Endothelial cell of hepatic sinusoid (primary cell): ENCODE measurements at regions not wholly inside any gene's neighbourhood (a gene's known extent, or its start where the extent isn't known, plus 50 kb on each side); places are given as distances from the start of the nearest gene placed in this dataset.
"Not testable (repeated sequence)": the region's sequence is repeated elsewhere in the genome, so short reads cannot be mapped to it uniquely, and the experiment has no call there.

Experiments used
- in situ Hi-C: cut with HindIII; loops from 2 replicates; pipeline ENCODE4 v1.10.0; 2017; ENCODE audit warnings: low sequenced_read_pairs

DNA sequence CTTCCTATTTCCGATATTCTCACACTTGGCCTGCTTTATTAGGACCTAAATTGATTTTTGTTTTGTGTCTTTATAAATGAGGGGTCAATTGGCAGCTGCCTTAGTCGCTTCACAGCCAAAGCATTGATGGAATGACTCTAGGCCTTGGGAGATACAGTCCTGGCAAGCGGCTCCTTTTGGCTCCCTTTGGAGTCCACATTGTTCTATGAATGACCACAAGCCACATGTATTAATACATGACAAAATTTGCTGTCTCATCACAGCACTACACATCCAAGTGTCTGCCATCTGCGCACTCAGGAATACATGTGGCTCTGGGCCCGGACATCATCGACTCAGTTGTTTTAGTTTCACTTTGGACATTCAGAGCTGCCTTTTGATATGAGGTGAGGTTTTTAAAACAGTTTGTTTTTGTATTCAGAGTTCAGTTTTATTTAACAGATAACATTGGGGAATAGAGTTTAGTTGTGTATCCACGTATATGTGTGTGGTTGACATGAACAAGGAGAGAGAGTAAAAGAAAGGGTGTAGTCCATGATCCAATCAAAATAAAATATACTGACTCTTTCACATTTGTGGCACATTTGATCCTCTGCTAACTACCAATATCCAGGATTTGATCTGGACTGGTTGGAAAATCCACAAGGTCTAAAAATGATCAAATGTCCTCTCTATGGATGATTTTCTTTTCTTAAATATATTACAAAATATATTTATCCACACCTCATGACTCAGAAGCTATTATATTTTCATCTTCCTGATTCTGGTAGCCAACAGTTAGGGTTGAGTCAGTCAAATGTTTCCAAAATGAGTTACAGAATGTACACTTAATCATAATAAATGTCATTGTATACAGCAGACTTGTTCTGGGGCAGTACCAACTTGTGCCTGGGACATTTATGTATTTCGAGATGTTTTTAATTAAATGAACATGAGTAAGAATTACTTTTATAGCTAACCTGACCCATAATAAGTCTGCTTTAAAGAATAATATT, 114.0 kb upstream of the MTAP start:
- in situ Hi-C loops = no loop called here

DNA sequence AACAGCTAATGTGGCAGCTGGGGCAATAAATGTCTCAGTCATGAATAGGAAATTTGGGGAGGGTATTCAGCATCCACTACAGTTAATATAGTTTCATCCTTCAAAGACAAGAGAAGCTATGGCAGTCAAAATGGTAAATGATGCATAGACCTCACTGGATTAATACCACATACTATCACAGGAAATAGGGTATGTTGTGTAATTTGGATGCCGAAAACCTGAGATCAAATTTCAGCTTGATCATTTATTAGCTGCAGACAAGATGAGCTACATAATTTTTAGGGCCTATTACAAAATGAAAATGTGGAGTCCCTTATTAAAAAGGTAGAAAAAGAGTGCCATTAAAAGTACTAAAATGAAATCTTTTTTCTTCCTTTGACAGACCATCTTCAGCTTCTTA, 112.6 kb upstream of the MTAP start:
- in situ Hi-C loops = loop anchor here (5.0 kb wide), 2 partner anchors 67 to 358 kb away; no protein-coding TSS in a partner anchor

DNA sequence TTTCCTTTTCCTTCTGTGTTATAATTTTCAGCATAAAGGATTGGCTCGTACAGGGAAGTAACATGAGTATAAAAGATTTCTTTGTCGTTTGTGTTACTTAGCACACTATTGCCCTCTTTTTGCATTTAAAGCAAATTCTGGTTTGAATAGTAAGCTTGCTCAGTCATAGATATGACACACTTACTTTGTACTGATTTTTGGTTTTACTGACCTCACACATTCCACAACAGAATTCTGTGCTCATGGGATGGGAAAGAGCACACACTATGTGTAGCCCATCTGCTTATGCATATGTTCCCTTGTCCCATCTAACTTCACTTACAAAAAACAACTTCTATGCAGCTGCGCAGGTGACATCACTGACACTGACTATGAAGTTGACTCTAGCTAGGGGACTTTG, 111.9 kb upstream of the MTAP start:
- in situ Hi-C loops = loop anchor here (5.0 kb wide), 2 partner anchors 67 to 358 kb away; no protein-coding TSS in a partner anchor

DNA sequence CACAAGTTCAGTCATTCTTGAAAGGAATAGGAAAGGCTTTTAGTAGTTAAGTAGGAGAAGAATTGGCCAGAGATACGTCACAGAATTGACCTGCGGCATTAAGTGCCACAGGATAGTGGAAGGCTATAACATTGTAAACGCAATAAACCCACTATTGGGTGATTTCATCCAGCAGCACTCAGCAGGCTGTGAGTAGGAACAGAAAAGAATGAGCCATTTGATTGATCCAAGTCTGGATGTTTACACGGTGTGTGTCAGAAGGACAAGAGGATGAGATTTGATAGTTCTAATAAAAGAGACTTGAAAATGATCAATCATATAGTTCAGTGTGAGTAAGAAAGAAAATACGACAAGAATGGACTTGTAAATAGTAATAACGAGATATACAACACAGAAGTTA, 110.0 kb upstream of the MTAP start:
- in situ Hi-C loops = loop anchor here (5.0 kb wide), 2 partner anchors 65 to 360 kb away; no protein-coding TSS in a partner anchor

DNA sequence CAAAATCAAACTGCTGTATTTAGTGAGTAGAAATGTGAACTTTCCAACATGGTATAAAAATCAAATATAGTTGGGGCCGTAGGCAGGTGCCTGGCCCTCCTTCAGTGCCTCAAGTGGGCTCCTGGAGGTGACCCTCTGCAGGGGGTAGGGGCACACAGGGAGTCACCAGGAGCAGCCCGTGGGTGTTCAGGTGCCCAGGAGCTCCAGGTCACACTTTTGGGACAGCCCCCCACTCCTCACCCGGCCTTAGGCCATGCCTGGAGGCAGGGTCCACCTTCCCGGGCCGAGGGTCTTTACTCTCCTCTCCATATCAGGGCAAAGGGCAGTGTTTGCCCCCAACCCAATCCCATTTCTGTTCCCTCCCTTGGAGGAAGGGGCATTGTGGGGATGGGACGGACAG, 108.0 kb upstream of the MTAP start:
- in situ Hi-C loops = loop anchor here (5.0 kb wide), 2 partner anchors 63 to 362 kb away; no protein-coding TSS in a partner anchor

DNA sequence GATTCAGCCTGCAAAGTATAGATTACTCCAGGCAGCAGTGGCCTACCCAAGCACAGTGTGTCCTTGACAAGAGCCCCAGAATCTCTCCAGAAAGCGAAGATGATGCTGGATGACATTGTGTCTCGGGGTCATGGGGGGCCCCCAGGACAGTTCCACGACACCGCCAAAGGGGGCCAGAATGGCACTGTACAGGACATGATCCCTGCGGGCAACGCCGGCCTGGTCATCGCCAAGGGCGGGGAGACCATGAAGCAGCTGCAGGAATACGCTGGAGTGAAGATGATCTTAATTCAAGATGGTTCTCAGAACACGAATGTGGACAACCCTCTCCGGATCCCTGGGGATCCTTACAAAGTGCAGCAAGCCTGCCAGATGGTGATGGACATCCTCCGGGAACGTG, 107.0 kb upstream of the MTAP start:
- in situ Hi-C loops = no loop called here

DNA sequence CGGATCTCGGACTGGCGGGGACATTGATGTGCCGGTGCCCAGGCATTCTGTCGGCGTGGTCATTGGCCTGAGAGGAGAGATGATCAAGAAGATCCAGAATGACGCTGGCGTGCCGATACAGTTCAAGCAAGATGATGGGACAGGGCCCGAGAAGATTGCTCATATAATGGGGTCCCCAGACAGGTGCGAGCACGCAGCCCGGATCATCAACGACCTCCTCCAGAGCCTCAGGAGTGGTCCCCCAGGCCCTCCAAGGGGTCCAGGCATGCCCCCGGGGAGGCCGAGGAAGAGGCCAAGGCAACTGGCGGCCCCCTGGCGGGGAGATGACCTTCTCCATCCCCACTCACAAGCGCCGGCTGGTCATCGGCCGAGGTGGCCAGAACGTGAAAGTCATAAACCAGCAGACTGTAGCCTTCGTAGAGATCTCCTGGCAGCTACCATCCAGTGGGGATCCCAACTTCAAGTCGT, 106.5 kb upstream of the MTAP start:
- in situ Hi-C loops = no loop called here

DNA sequence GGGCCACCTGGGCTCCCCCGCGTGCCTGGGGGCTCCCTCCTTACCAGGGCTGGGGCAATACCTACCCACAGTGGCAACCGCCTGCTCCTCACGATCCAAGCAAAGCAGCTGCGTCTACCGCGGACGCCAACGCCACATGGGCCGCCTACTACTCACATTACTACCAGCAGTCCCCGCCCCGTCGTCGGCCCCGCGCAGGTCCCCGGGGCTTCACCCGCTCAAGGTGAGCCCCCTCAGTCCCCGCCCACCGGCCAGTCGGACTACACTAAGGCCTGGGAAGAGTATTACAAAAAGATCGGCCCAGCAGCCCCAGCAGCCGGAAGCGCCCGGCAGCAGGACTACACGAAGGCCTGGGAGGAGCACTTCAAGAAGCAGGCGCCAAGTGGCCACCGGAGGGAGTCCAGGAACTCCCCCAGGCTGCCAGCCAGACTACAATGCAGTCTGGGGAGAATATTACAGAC, 106.0 kb upstream of the MTAP start:
- in situ Hi-C loops = no loop called here

DNA sequence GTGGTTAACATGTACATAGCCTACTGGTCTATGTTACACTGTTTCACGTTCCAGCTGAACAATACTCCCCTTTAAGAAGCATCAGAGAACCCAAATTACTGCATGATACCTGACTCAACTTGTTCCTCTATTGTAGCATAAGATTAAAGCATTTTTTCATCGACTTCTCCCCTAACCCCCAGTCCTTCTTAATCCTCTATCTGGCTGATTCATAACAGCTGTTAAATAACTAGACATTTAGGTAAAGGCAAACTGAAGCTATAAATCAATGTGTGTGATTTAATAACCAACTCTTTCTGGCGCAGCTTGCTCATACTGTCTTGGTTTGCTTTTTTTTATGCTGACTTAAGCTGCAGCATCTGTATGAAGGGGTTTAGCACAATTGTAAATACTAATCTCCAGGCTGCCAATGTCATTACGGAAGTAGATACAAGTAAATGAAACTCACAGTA, 94.2 kb upstream of the MTAP start:
- in situ Hi-C loops = no loop called here

DNA sequence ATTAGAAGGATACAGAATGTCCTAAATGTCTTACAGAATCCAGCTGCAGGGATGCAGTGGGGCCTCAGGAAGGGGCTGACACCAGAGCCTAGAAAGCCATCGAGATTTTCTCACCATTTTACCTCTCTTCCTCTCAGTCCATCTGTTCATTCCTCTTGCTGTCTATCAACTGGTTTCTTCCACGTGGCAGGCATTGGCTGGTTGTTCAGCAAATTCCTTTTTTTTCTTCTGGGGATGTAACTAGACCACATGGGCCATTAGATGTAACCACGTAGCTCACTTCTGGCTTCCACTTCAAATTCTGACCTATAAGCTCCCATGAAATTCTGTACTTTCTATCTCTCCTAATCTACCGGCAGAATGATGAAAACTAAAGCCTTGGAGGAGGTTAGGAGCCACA, 93.6 kb upstream of the MTAP start:
- in situ Hi-C loops = no loop called here

DNA sequence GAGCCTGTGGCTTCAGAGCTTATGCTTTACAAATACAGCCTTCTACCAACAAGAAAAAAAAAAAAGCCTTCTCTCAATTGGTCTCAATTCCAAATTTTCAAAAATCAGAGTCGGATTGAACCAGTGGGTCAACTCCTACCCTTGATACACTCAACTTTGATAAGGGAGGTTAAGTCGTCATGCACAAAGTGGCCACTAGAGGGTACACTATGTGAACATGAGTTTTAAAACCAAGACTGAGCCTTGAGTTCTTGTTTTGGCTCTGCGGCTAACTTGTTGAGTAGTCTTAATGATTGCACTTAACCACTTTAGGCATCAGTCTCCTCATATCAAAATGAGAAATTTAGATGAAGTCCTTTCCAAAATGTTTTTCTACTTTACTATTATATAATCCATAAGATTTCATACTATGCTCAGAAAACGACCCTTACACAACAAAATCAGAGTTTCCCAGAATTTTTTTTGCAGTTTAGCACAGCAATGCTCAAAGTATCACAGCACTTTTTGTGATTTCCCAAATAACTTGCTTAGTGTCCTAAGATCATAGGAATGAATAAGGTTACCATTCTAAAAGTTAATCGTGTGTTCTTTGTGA, 92.9 kb upstream of the MTAP start:
- in situ Hi-C loops = no loop called here

DNA sequence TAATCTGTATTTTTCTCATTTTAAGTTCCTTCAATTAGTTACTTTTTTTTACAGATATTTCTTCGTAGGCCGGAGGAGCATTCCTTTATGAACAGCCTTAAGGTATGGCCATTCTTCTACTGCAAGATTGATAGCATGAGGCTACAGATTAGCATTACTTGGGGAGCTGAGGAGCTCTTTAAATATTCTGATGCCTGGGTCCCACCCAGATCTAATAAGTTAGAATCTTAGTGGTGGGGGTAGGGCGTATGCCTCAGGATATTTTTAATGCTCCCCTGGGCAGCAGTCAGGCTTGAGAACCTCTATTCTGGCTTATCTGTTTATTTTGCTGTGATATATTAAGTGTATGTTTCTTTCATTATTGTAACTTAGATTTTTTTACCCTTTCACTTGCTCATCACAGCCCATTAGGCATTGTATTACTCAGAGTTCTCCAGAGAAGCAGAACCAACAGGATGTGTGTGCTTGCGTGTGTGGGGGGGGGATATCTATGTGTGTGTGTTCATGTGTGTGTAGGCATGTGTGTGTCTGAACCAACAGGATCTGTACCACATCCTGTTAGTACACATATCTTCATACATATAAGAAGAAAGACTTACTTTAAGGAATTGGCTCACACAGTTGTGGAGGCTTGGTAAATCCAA, 91.8 kb upstream of the MTAP start:
- in situ Hi-C loops = no loop called here

DNA sequence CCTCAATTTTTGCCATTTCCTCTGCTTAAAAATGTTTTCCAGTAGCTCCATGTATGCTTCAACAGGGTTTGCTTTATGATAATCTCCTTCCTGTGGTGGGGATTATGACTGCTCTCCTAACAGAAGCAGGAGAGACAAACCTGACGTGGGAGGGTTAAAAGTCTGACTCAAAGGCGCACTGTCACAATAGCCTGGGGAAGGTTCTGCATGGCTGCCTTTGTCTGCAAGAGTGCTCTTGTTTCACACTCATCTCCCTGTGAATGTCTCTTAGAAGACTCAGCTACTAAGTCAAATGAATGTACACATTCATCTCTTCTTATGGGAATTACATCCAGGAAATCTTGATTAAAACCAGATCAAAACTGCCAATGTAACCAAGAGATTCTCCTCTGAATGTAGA, 90.9 kb upstream of the MTAP start:
- in situ Hi-C loops = no loop called here

DNA sequence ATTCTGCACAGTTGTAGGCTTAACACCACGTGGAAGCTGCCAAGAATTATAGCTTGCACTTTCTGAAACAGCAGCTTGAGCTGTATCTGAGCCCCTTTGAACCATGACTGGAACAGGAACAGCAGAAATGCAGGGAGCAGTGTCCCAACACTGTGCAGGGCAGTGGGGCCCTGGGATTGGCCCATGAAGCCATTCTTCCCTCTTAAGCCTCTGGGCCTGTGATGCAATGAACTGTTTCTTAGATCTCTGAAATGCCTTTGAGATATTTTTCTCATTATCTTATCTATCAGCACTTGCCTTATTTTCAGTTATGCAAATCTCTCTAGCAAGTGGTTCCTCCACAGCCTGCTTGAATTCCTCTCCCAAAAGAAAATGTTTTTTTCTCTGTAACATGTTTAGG, 87.0 kb upstream of the MTAP start:
- in situ Hi-C loops = no loop called here

DNA sequence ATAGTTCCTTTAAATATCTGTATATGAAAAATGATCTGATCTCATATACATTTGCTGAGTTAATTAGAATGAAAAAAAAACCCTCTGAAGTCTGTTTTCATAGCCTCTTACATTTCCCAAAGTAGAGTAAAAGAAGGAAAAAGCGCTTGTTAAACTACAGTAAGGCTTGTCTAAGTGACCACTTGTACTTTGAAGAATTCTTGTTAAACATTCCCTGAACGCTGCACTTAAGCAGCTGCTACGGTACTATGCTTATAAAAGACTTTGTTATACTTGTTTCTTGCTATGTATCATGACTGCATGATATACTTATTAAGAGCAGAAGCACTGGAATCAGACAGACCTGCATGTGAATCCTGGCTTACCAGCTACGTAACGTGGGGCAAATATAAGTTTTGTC, 81.7 kb upstream of the MTAP start:
- in situ Hi-C loops = no loop called here

DNA sequence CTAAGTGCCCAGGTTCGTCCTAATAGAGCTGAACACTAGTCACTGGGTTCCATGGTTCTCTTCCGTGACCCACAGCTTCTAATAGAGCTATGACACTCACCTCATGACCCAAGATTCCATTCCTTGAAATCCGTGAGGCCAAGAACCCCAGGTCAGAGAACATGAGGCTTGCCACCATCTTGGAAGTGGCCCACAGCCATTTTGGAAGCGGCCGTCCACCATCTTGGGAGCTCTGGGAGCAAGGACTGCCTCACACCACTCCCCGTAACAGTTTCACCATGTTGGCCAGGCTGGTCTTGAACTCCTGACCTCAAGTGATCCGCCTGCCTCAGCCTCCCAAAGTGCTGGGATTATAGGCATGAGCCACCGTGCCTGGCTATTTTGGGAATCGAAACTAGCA, 75.0 kb upstream of the MTAP start:
- in situ Hi-C loops = not testable (repeated sequence)

DNA sequence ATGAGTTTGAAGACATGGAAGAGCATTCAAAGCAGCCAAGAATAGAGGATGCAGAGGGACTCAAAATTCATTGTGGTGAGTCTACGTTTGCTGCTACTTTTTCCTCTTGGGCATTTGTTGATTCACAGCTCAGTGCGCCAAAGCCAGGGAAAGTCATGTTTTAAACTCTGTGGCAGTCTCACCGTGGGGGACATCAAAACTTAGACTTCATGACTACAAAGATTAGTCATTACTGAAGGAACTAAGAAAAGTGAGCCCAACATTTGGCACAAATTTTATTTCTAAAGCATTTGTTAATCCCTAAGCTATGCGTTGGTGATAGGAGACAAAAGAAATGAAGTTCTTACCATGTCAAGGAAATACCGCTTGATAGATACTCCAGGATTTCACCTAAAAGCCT, 73.7 kb upstream of the MTAP start:
- in situ Hi-C loops = no loop called here

DNA sequence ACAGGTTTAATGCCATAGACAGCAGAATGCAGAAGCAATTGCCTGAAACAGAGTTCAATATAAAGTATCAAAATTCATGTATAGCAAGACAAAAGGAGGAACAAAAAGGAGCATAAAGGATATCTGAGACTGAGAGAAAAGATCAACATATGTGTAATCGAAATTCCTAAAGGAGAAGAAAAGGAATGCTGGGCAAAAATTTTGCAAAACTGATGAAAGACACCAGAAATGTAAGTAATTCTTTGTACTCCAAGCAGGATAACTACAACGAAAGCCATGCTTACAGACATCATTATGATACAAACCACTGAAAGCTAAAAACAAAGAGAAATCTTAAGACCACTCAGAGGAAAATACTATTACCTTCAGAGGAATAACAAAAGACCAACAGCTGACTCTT, 72.8 kb upstream of the MTAP start:
- in situ Hi-C loops = no loop called here

DNA sequence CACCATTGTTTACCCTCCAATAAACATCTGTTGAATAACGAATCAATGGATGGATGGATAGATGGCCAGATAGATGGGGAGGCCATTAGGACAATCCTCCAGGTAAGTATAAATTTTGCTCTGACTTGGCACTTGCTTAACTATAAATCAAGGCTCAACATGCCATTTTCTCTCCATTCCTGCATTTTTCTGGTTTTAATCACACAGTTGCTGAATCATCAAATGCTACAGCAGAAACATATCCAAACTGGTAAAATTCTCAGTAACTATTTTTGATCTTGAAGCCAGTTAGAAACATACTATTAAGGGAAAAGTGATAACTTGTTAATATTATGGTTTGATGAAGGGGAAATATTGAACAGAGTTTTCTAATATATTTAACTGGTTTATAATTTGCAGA, 71.5 kb upstream of the MTAP start:
- in situ Hi-C loops = no loop called here

DNA sequence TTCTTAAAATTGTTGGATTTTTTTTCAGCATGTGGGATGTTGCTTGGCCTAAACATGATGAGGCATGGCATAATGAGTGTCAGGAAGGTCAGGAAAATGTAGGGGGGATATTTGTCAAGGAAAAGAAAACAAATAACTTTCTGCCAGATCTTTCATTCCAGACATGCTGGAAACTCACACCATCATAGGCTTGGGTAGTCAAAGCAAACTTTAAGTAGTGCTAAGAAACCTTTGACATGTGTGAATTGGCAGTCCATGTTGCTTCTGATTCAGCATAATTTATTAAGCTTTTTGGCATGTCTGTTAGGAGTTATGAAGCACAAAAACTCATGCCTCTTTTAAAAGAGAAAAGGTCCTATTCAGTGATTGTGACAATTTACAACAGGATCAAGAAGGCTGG, 61.3 kb upstream of the MTAP start:
- in situ Hi-C loops = no loop called here

DNA sequence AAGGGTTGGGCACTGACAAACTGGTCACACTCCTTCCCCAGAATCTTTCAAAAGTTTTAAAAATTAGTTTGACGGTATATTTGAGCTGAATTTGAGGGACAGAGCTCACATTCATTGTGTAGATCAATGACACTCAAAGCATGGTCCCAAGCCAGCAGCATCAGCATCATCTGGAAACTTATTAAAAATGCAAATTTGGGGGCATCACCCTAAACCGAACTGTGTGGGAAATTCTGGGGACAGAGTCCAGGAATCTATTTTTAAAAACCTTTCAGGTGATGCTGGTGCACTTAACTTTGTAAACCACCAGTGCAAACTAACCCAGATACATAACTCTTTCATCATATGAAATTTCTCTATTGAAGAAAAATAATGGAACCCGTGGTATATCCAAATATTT, 58.1 kb upstream of the MTAP start:
- in situ Hi-C loops = no loop called here
